Neuronal stem cell (in vitro differentiated cells): ENCODE measurements at regions not wholly inside any gene's neighbourhood (a gene's known extent, or its start where the extent isn't known, plus 50 kb on each side); places are given as distances from the start of the nearest gene placed in this dataset.
"Not testable (repeated sequence)": the region's sequence is repeated elsewhere in the genome, so short reads cannot be mapped to it uniquely, and the experiment has no call there.

ENCODE experiments used
- DNase-seq: peaks from one replicate; pipeline ENCODE4 v3.0.0-alpha.2; 2013; ENCODE audit warnings: low spot score
- H2AFZ ChIP-seq: one replicate; pipeline ENCODE4 v1.6.1; 2013; ENCODE audit warnings: mild to moderate bottlenecking, low read length, inconsistent platforms
- H2AK5ac ChIP-seq: 2 replicates; pipeline ENCODE4 v1.6.1; 2013; ENCODE audit warnings: low read depth, mild to moderate bottlenecking, inconsistent platforms, low read length, moderate library complexity, mixed read lengths
- H2BK120ac ChIP-seq: 2 replicates; pipeline ENCODE4 v1.6.1; 2013; ENCODE audit warnings: low read depth, mild to moderate bottlenecking, inconsistent platforms, low read length, moderate library complexity, mixed read lengths
- H2BK12ac ChIP-seq: one replicate; pipeline ENCODE4 v1.6.1; 2013; ENCODE audit warnings: low read length, inconsistent platforms
- H2BK15ac ChIP-seq: 2 replicates; pipeline ENCODE4 v1.6.1; 2013; ENCODE audit warnings: mild to moderate bottlenecking, low read length, inconsistent platforms, mixed read lengths
- H2BK5ac ChIP-seq: one replicate; pipeline ENCODE4 v1.6.1; 2013; ENCODE audit warnings: inconsistent platforms, mild to moderate bottlenecking, low read length, moderate library complexity
- H3K14ac ChIP-seq: one replicate; pipeline ENCODE4 v1.6.1; 2013; ENCODE audit warnings: low read length, inconsistent platforms
- H3K18ac ChIP-seq: 2 replicates; pipeline ENCODE4 v1.6.1; 2013; ENCODE audit warnings: low read length, inconsistent platforms
- H3K23ac ChIP-seq: 2 replicates; pipeline ENCODE4 v1.6.1; 2013; ENCODE audit warnings: low read depth, mild to moderate bottlenecking, mixed read lengths, low read length, inconsistent platforms; ENCODE audit not compliant: poor library complexity
- H3K27ac ChIP-seq: replicated peaks from 3 replicates; pipeline ENCODE4 v1.5.1; 2013; ENCODE audit warnings: low read length, inconsistent platforms
- H3K27me3 ChIP-seq, 3 experiments: 2 replicates each; pipeline ENCODE4 v1.6.1; 2013; ENCODE audit warnings: low read length in 3 of 3, mild to moderate bottlenecking in 2 of 3, inconsistent platforms in 1 of 3, low read depth in 1 of 3, mixed read lengths in 1 of 3, moderate library complexity in 1 of 3; ENCODE audit not compliant: control insufficient read depth in 3 of 3, insufficient read depth in 3 of 3
- H3K36me3 ChIP-seq, 2 donors: replicated peaks in 1 of 2; 2 replicates each; pipeline ENCODE4 v1.6.1; 2013; ENCODE audit warnings: low read length in 2 of 2; ENCODE audit not compliant: control insufficient read depth in 2 of 2, insufficient read depth in 2 of 2
- H3K4ac ChIP-seq: 2 replicates; pipeline ENCODE4 v1.6.1; 2013; ENCODE audit warnings: inconsistent platforms, mild to moderate bottlenecking, low read length, moderate library complexity
- H3K4me1 ChIP-seq, 2 donors: 1 replicate in 1 of 2; 2 replicates in 1 of 2; pipeline ENCODE4 v1.6.1; 2013; ENCODE audit warnings: low read length in 2 of 2, low read depth in 1 of 2; ENCODE audit not compliant: control insufficient read depth in 2 of 2, insufficient read depth in 1 of 2
- H3K4me2 ChIP-seq: one replicate; pipeline ENCODE4 v1.6.1; 2013; ENCODE audit warnings: mild to moderate bottlenecking, low read length, inconsistent platforms; ENCODE audit not compliant: insufficient read depth, poor library complexity, severe bottlenecking
- H3K4me3 ChIP-seq, 2 donors: 2 replicates each; pipeline ENCODE4 v1.5.1; 2013; ENCODE audit warnings: low read length in 2 of 2, mild to moderate bottlenecking in 2 of 2, inconsistent platforms in 1 of 2, moderate library complexity in 1 of 2
- H3K79me1 ChIP-seq: one replicate; pipeline ENCODE4 v1.6.1; 2013; ENCODE audit warnings: low read depth, mild to moderate bottlenecking, inconsistent platforms, low read length, moderate library complexity
- H3K9ac ChIP-seq: one replicate; pipeline ENCODE4 v1.6.1; 2013; ENCODE audit warnings: mild to moderate bottlenecking, low read depth, low read length, inconsistent platforms; ENCODE audit not compliant: poor library complexity
- H3K9me3 ChIP-seq, 2 donors: replicated peaks in 1 of 2; 2 replicates each; pipeline versions ENCODE3 to v1.6.1; 2013; ENCODE audit warnings: low read length in 2 of 2, mild to moderate bottlenecking in 2 of 2, inconsistent platforms in 1 of 2, low read depth in 1 of 2, mixed read lengths in 1 of 2, moderate library complexity in 1 of 2; ENCODE audit not compliant: control insufficient read depth in 2 of 2, insufficient read depth in 1 of 2
- H4K8ac ChIP-seq: one replicate; pipeline ENCODE4 v1.6.1; 2013; ENCODE audit warnings: low read depth, mild to moderate bottlenecking, inconsistent platforms, low read length, moderate library complexity
- H4K91ac ChIP-seq: one replicate; pipeline ENCODE4 v1.6.1; 2013; ENCODE audit warnings: low read length, low read depth, mild to moderate bottlenecking, inconsistent platforms; ENCODE audit not compliant: poor library complexity
- WGBS, 2 donors: extraction: QIAGEN DNeasy Blood & Tissue Kit; methylation state at CpG; one replicate each; pipeline ENCODE4 v1.1.7; 2013; ENCODE audit warnings: missing lambda C conversion rate in 2 of 2, mixed read lengths in 1 of 2; ENCODE audit not compliant: insufficient read length in 2 of 2, insufficient replicate concordance in 1 of 2; ENCODE audit errors: extremely low coverage in 2 of 2; 5-methylcytosine and 5-hydroxymethylcytosine counted together

DNA sequence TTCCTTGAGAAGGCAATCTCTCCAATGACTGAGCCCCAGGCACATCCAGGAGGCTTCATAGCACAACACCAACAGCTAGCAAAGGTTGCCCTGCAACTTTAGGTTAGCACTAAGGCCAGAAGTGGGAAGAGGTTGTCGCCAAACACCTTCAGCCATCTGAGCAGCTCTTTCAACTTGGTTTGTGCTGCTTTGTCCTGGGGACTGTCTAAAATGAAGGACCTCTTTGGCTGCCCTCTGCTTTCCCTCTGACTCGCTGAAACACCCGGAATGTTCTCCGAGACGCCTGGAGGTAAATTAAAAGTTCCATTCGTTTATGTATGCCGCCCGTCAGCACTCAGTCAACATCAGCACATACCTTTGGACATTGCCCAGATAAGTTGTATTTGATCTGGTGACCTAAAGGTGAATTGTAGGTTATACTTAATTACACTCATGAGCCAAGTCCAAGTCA lies 121.2 kb upstream of the NR2F2 start:
- Histone ChIP-seq H4K8ac (no peak overlapping the region), H3K4ac (no peak overlapping the region), H2BK15ac (no peak overlapping the region), H2BK120ac (no peak overlapping the region), H3K4me1 (no peaks in the 10 kb centered on the region), H3K9ac (no peak overlapping the region), H3K4me2 (no peak overlapping the region), H3K9me3 (peaks cover 0 to 3% of the 10 kb centered on the region in 2 donors), H3K79me1 (no peaks in the 10 kb centered on the region), H2BK5ac (no peak overlapping the region), H3K27ac (no peak overlapping the region), H3K4me3 (no peak overlapping the region), H3K27me3 (no peaks in the 10 kb centered on the region), H3K18ac (no peak overlapping the region), H3K36me3 (no peaks in the 10 kb centered on the region), H3K14ac (no peak overlapping the region), H2AFZ (no peak overlapping the region), H4K91ac (no peak overlapping the region), H3K23ac (no peak overlapping the region), H2AK5ac (no peak overlapping the region), H2BK12ac (no peak overlapping the region)
- no peak for DNase-seq
- no CpG with 5 or more reads among the region's 8 CpGs for WGBS, 2 donors

DNA sequence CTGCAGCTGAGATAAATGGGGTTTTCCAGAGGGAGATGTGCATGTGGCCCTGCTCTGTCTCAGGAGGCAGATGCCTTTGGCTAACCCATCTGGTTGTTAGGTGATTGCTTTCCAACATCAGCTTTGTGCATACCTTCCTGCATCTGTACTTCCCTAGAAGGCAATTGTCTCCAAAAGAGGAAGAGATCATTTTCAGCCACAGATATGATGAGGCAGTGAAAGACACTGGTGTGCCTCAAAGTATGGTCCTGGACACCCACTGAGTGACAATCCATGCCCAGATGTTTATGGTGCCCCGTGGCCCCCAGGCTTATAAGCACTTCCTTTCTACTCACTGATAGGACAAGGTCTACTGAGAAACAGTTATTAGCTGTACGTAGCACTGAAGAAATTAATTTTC lies 117.5 kb upstream of the NR2F2 start:
- H3K14ac ChIP-seq, result no peak overlapping the region
- no peaks in the 10 kb centered on the region for H3K79me1 ChIP-seq
- no peaks in the 10 kb centered on the region for H3K27me3 ChIP-seq
- H3K23ac ChIP-seq, result no peak overlapping the region
- peaks cover 0 to 3% of the 10 kb centered on the region in 2 donors for H3K9me3 ChIP-seq
- H2BK5ac ChIP-seq, result no peak overlapping the region
- H3K36me3 ChIP-seq, result no peaks in the 10 kb centered on the region
- H3K4me3 ChIP-seq, result no peak overlapping the region
- H2BK12ac ChIP-seq, result no peak overlapping the region
- no peak overlapping the region for H3K27ac ChIP-seq
- no peak overlapping the region for H4K91ac ChIP-seq
- no peak overlapping the region for H2AFZ ChIP-seq
- H2BK15ac ChIP-seq, result no peak overlapping the region
- no peak overlapping the region for H2BK120ac ChIP-seq
- H2AK5ac ChIP-seq, result no peak overlapping the region
- H3K4me1 ChIP-seq, result no peaks in the 10 kb centered on the region
- no peak overlapping the region for H3K4me2 ChIP-seq
- no peak for DNase-seq
- no CpG with 5 or more reads among the region's 2 CpGs for WGBS, 2 donors
- no peak overlapping the region for H3K4ac ChIP-seq
- no peak overlapping the region for H3K9ac ChIP-seq
- H3K18ac ChIP-seq, result no peak overlapping the region
- H4K8ac ChIP-seq, result no peak overlapping the region

DNA sequence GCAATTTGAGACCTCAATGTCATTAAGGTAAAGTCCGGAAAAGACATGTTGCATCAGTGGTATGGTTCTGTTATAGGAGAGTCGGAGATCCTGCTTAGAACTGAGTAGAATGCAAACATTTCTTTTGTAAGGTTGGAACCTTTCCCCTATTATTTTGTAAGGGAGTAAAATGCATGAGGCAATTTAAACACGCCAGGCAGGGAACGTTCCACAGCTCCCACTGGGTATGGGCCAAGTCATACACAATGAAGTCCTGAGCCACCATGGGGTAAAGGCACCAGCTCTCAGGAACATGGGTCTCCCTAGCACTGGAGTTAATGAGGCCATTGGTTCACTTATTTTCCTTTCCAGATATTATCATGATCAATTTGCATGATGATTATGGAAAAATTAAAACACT lies 116.6 kb upstream of the NR2F2 start:
- Histone ChIP-seq H3K9me3 (peaks cover 0 to 3% of the 10 kb centered on the region in 2 donors), H3K79me1 (no peaks in the 10 kb centered on the region), H3K27ac (no peak overlapping the region), H3K4me2 (no peak overlapping the region), H3K27me3 (no peaks in the 10 kb centered on the region), H3K14ac (no peak overlapping the region), H3K4ac (no peak overlapping the region), H3K4me1 (no peaks in the 10 kb centered on the region), H2BK15ac (no peak overlapping the region), H4K8ac (no peak overlapping the region), H3K9ac (no peak overlapping the region), H4K91ac (no peak overlapping the region), H3K4me3 (no peak overlapping the region), H2AK5ac (no peak overlapping the region), H2BK120ac (no peak overlapping the region), H2BK12ac (no peak overlapping the region), H3K18ac (no peak overlapping the region), H2AFZ (no peak overlapping the region), H2BK5ac (no peak overlapping the region), H3K23ac (no peak overlapping the region), H3K36me3 (no peaks in the 10 kb centered on the region)
- DNase-seq, result no peak
- WGBS, 2 donors, result no CpG with 5 or more reads among the region's 4 CpGs

DNA sequence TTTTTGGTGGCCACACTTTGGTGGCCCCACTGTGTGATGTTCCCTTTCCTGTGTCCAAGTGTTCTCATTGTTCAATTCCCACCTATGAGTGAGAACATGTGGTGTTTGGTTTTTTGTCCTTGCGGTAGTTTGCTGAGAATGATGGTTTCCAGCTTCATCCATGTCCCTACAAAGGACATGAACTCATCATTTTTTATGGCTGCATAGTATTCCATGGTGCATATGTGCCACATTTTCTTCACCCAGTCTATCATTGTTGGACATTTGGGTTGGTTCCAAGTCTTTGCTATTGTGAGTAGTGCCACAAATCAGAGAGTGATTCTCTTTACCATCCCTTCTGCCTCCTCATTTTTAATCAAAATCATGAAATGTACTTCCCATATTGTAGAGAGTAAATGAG lies 114.0 kb upstream of the NR2F2 start:
- not testable (repeated sequence) for H3K79me1 ChIP-seq, H3K18ac ChIP-seq, H3K4ac ChIP-seq, H2BK15ac ChIP-seq, DNase-seq, H3K9ac ChIP-seq, H3K36me3 ChIP-seq, H3K9me3 ChIP-seq, H2AK5ac ChIP-seq, H4K8ac ChIP-seq, H3K14ac ChIP-seq, H3K4me1 ChIP-seq, H3K4me3 ChIP-seq, H2AFZ ChIP-seq, H3K23ac ChIP-seq, H3K27me3 ChIP-seq, H4K91ac ChIP-seq, H2BK120ac ChIP-seq, H3K4me2 ChIP-seq, H3K27ac ChIP-seq, H2BK12ac ChIP-seq, H2BK5ac ChIP-seq
- no CpG with 5 or more reads among the region's 1 CpG for WGBS, 2 donors
